ENCODE measurements at regions not wholly inside any gene's neighbourhood (a gene's known extent, or its start where the extent isn't known, plus 50 kb on each side); places are given as distances from the start of the nearest gene placed in this dataset.

GRCh38 chr1:56084246-56084645, 495.1 kb downstream of the PLPP3 start:
- H3K9me3 Mint-ChIP-seq = peaks cover 14% of the 10 kb centered on the region
- H3K4me1 Mint-ChIP-seq = no peaks in the 10 kb centered on the region
- H3K36me3 ChIP-seq (ENCODE audit: control insufficient read depth, insufficient read depth, low read length) = no peaks in the 10 kb centered on the region
- no peak for TF ChIP-seq CTCF (conservative IDR thresholded peaks at IDR 0.05)
- H3K27ac Mint-ChIP-seq = no peak overlapping the region
- no peaks in the 10 kb centered on the region for H3K27me3 ChIP-seq (ENCODE audit: control insufficient read depth, insufficient read depth, low read length, poor library complexity, severe bottlenecking)
- H3K4me1 ChIP-seq (ENCODE audit: control insufficient read depth, insufficient read depth, low read length) = no peaks in the 10 kb centered on the region
- H3K4me3 Mint-ChIP-seq = no peak overlapping the region
- H3K9me3 ChIP-seq (ENCODE audit: control insufficient read depth, low read length) = peaks cover 18% of the 10 kb centered on the region
- no peaks in the 10 kb centered on the region for H3K36me3 Mint-ChIP-seq (ENCODE audit: low read depth)
- H3K27ac ChIP-seq (ENCODE audit: low read depth, low read length) = no peak overlapping the region
- no peaks in the 10 kb centered on the region for H3K27me3 Mint-ChIP-seq (ENCODE audit: insufficient read depth)
- 88% methylated on average over 1 of the region's 1 CpG; no CpG with 5 or more reads in 1 of the 2 experiments for WGBS, 2 experiments (ENCODE audit: insufficient coverage in 1 of 2, insufficient read length in 1 of 2)
- no peak for DNase-seq
- H3K9ac ChIP-seq (ENCODE audit: extremely low read depth, low read length, poor library complexity, severe bottlenecking) = no peak overlapping the region
- H3K4me3 ChIP-seq (ENCODE audit: low read length) = no peak overlapping the region

- WGBS, 2 experiments (ENCODE audit: insufficient coverage in 1 of 2, insufficient read length in 1 of 2) = 87 to 89% methylated on average over 2 of the region's 2 CpGs
- no peaks in the 10 kb centered on the region for H3K36me3 Mint-ChIP-seq (ENCODE audit: low read depth)
- TF ChIP-seq CTCF (conservative IDR thresholded peaks at IDR 0.05) = no peak
- Histone ChIP-seq H3K4me3 (ENCODE audit: low read length) (no peak overlapping the region), H3K36me3 (ENCODE audit: control insufficient read depth, insufficient read depth, low read length) (no peaks in the 10 kb centered on the region), H3K4me1 (ENCODE audit: control insufficient read depth, insufficient read depth, low read length) (no peaks in the 10 kb centered on the region), H3K27me3 (ENCODE audit: control insufficient read depth, insufficient read depth, low read length, poor library complexity, severe bottlenecking) (no peaks in the 10 kb centered on the region), H3K9ac (ENCODE audit: extremely low read depth, low read length, poor library complexity, severe bottlenecking) (no peak overlapping the region), H3K9me3 (ENCODE audit: control insufficient read depth, low read length) (peaks cover under 1% of the 10 kb centered on the region), H3K27ac (ENCODE audit: low read depth, low read length) (no peak overlapping the region)
- no peaks in the 10 kb centered on the region for H3K4me1 Mint-ChIP-seq
- H3K4me3 Mint-ChIP-seq = no peak overlapping the region
- no peaks in the 10 kb centered on the region for H3K9me3 Mint-ChIP-seq
- no peaks in the 10 kb centered on the region for H3K27me3 Mint-ChIP-seq (ENCODE audit: insufficient read depth)
- DNase-seq = no peak
- H3K27ac Mint-ChIP-seq = no peak overlapping the region
Observed at GRCh38 chr1:56081736-56082135, 497.6 kb downstream of the PLPP3 start.

- no peak for DNase-seq
- Mint-ChIP-seq H3K4me3 (no peak overlapping the region), H3K27me3 (ENCODE audit: insufficient read depth) (no peaks in the 10 kb centered on the region), H3K27ac (no peak overlapping the region), H3K36me3 (ENCODE audit: low read depth) (no peaks in the 10 kb centered on the region), H3K9me3 (no peaks in the 10 kb centered on the region), H3K4me1 (no peaks in the 10 kb centered on the region)
- Histone ChIP-seq H3K4me1 (ENCODE audit: control insufficient read depth, insufficient read depth, low read length) (no peaks in the 10 kb centered on the region), H3K9me3 (ENCODE audit: control insufficient read depth, low read length) (no peaks in the 10 kb centered on the region), H3K27ac (ENCODE audit: low read depth, low read length) (no peak overlapping the region), H3K27me3 (ENCODE audit: control insufficient read depth, insufficient read depth, low read length, poor library complexity, severe bottlenecking) (no peaks in the 10 kb centered on the region), H3K9ac (ENCODE audit: extremely low read depth, low read length, poor library complexity, severe bottlenecking) (no peak overlapping the region), H3K4me3 (ENCODE audit: low read length) (no peak overlapping the region), H3K36me3 (ENCODE audit: control insufficient read depth, insufficient read depth, low read length) (no peaks in the 10 kb centered on the region)
- 83 to 90% methylated on average over 2 to 5 of the region's 5 CpGs for WGBS, 2 experiments (ENCODE audit: insufficient coverage in 1 of 2, insufficient read length in 1 of 2)
- TF ChIP-seq CTCF (conservative IDR thresholded peaks at IDR 0.05) = no peak
Observed at GRCh38 chr1:56081173-56081572, 498.2 kb downstream of the PLPP3 start.

All from endodermal cell (in vitro differentiated cells).